PC-3 (cell line): ENCODE measurements at regions not wholly inside any gene's neighbourhood (a gene's known extent, or its start where the extent isn't known, plus 50 kb on each side); places are given as distances from the start of the nearest gene placed in this dataset.

Experiments used
- EZH2 ChIP-seq: fragments of 300-600 bp; sonication (generic); IDR thresholded peaks from one replicate; pipeline ENCODE4 v1.6.1; 2017; ENCODE audit warnings: antibody characterized with exemption, mild to moderate bottlenecking, low read length; ENCODE audit not compliant: unreplicated experiment
- TF ChIP-seq, protein P1 (sequence below): fragments of 300-600 bp; sonication (generic); conservative IDR thresholded peaks from 2 replicates; pipeline ENCODE4 v1.5.1; 2017; ENCODE audit warnings: antibody characterized with exemption, low read depth, mild to moderate bottlenecking, low read length

DNA sequence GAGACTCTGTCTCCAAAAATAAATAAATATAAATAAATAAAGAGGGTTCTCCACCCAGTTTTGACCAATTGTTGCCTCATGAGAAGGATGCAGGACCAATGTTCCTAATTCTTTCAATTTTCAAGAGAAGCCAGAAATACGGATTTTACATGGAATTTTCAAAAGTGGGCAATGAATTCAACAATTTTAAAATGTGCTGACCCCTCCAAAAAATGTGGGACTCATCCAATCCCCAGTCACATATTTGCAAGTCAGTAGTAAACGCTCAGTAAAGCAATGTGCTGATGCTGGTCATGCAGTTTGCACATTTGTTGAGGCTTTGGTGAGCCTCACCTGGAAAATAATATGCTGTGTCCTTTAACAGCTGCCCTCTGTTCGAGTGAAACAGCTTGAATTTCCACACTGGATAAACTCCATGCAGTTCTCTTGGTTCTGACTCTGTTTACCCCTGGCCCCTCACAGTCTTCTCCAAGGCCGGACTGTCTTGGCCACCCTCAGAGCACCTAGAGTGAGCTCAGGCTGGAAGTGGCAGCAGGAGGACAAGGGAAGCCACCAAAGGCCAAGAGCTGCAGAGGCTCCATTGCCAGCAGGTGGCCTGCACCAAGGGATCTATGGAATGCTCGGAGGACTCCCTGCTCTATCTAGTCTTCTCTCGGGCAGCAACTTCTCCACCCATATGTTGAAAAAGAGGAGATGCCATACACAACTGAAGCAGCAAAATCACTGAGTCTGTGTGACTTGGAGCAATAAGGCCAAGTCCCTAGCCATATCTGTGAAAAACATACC, 246.8 kb downstream of the UACA start:
- TF ChIP-seq, protein P1, sequence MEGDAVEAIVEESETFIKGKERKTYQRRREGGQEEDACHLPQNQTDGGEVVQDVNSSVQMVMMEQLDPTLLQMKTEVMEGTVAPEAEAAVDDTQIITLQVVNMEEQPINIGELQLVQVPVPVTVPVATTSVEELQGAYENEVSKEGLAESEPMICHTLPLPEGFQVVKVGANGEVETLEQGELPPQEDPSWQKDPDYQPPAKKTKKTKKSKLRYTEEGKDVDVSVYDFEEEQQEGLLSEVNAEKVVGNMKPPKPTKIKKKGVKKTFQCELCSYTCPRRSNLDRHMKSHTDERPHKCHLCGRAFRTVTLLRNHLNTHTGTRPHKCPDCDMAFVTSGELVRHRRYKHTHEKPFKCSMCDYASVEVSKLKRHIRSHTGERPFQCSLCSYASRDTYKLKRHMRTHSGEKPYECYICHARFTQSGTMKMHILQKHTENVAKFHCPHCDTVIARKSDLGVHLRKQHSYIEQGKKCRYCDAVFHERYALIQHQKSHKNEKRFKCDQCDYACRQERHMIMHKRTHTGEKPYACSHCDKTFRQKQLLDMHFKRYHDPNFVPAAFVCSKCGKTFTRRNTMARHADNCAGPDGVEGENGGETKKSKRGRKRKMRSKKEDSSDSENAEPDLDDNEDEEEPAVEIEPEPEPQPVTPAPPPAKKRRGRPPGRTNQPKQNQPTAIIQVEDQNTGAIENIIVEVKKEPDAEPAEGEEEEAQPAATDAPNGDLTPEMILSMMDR = no peak
- TF ChIP-seq EZH2 = no peak
